22Rv1 (cell line): ENCODE measurements at regions not wholly inside any gene's neighbourhood (a gene's known extent, or its start where the extent isn't known, plus 50 kb on each side); places are given as distances from the start of the nearest gene placed in this dataset.

Experiments
- CTCF ChIP-seq: fragments of 450-650 bp; IDR thresholded peaks from 2 replicates; pipeline ENCODE4 v1.5.1; 2017; ENCODE audit warnings: mild to moderate bottlenecking
- ZFX ChIP-seq: fragments of 450-650 bp; IDR thresholded peaks from 2 replicates; pipeline ENCODE4 v1.6.1; 2017; ENCODE audit warnings: antibody characterized with exemption, borderline replicate concordance

DNA sequence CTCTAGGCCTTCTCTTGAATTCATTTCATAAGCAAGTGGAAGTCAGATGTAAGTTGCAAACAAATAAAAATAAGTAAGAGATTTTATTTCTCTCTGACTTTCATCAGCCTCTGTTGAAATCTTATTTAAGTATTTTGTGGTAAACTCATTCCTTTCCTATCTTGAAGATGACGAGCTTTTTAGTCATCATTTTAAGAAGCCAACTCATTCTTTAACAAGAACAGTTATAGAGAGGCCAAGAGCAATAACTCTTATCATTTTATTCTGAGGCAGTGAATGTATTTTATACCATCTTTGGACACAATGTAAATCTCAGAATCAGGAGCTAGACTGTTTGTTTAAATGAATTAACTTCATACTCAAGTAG is 147.5 kb upstream of the MBNL1 start:
- TF ChIP-seq CTCF (no peak), ZFX (no peak)
